ENCODE measurements at regions not wholly inside any gene's neighbourhood (a gene's known extent, or its start where the extent isn't known, plus 50 kb on each side); places are given as distances from the start of the nearest gene placed in this dataset.

DNA sequence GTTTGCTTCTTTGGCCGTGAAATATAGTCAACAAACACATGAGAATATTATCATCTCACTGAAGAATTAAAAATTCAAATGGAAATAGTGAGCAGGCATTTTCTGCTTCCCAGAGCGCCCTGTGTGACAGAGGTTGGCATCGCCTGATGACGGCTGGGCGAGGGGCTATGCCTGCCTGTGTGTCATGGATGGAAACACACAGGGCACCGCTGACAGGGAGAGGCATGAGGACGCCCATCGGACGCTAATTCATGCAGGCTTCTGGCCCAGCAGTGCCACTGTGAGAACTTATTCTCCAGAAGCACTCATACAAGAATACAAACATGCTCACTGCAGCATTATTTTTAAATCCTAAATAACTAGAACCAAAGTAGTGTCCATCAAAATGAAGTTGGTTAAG lies 61.4 kb upstream of the OTOS start:
- H3K27me3 ChIP-seq: no peaks in the 10 kb centered on the region
- no peak overlapping the region for H3K9ac ChIP-seq

DNA sequence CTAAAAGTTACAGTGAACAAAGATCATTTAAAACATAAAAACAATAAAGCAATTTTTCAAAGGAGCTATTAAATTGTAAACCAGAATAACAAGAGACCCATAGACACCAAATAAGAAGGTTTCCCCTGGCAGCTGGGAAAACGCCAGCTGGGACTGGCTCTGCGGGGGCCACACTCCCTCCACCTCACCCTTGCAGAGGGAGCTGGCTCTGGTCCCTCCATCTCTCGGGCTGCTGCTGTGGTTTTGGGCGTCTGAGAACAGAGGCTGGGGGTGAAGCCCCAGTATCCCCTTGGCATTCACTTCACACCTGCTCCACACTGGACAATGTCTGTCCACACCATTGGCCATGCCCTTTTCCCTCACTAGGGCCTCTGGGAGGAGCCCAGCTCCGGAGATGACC lies 62.1 kb upstream of the OTOS start:
- Histone ChIP-seq H3K4me2 (no peak overlapping the region), H4K20me1 (no peaks in the 10 kb centered on the region), H3K9me3 (replicated peaks in 1 of 11) (peaks cover 0 to 14% (median 7%) of the 10 kb centered on the region in 11 experiments; a peak in 11 of 22 replicates), H3K4me1 (peaks cover 8 to 17% (median 10%) of the 10 kb centered on the region in 10 experiments; a peak in 17 of 20 replicates), H3K36me3 (no peaks in the 10 kb centered on the region), H3K27me3 (no peaks in the 10 kb centered on the region), H3K9ac (no peak overlapping the region), H3K4me3 (no peak overlapping the region), H3K27ac (no peak overlapping the region)
- no peak for TF ChIP-seq Cebpa-rat (IDR thresholded peaks at IDR 0.05)

More for the DNA sequence above, 61.4 kb upstream of the OTOS start:
- Histone ChIP-seq H3K36me3 (no peaks in the 10 kb centered on the region), H3K4me3 (no peak overlapping the region), H3K27ac (no peak overlapping the region), H4K20me1 (no peaks in the 10 kb centered on the region), H3K4me1 (peaks cover 8 to 17% (median 10%) of the 10 kb centered on the region in 10 experiments; a peak in 17 of 20 replicates), H3K4me2 (no peak overlapping the region), H3K9me3 (replicated peaks in 1 of 11) (peaks cover 0 to 11% (median 6%) of the 10 kb centered on the region in 11 experiments; a peak in 9 of 22 replicates)
- TF ChIP-seq Cebpa-rat (IDR thresholded peaks at IDR 0.05): no peak

DNA sequence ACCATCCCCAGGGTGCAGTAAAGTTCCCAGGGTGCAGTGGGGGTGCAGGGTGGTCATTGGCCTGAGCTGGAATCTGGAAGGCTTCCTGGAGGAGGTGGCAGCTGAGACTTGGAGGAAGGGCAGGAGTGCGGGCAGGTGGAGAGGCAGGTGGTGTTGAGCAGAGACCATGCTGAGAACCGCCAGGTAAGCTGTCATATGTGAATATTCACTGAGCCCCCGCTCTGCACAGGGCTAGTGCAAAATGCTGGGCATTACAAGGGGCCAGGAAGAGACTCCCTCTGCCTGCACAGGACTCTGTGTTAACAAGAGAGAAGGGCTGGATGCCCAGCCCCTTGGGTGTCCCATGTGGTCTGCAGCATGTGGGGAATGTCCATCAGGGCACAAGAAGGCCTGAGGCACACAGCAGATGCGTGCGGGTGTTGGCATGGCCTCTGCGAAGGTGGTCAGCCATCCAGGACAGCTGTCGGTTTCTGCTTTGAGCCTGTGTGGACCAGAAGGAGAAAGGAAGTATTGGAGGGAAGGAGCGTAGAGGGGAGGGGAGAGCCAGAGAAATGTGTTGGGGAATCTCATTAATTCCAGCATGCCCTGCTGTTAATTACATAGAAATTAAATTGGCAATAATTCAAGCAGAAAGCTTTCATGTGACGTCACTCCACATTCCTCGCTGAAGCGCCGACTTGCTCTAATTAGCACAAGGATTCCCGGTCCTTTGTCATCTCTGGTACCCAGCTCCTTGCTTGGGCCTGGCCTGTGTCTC lies 62.8 kb upstream of the OTOS start:
- Histone ChIP-seq H3K9ac (no peak overlapping the region), H3K36me3 (no peaks in the 10 kb centered on the region), H3K27me3 (no peaks in the 10 kb centered on the region), H3K27ac (no peak overlapping the region), H3K9me3 (replicated peaks in 1 of 11) (peaks cover 0 to 16% (median 7%) of the 10 kb centered on the region in 11 experiments; a peak in 11 of 22 replicates), H3K4me2 (no peak overlapping the region), H4K20me1 (no peaks in the 10 kb centered on the region), H3K4me1 (peaks cover 8 to 17% (median 10%) of the 10 kb centered on the region in 10 experiments; a peak in 18 of 20 replicates), H3K4me3 (no peak overlapping the region)
- no peak for TF ChIP-seq Cebpa-rat (IDR thresholded peaks at IDR 0.05)

- Histone ChIP-seq H3K9ac (no peak overlapping the region), H3K27me3 (no peaks in the 10 kb centered on the region), H3K4me3 (no peak overlapping the region), H4K20me1 (no peaks in the 10 kb centered on the region), H3K36me3 (no peaks in the 10 kb centered on the region), H3K27ac (no peak overlapping the region), H3K4me2 (no peak overlapping the region), H3K4me1 (peaks cover 11 to 20% (median 14%) of the 10 kb centered on the region in 10 experiments; a peak in 18 of 20 replicates), H3K9me3 (replicated peaks in 1 of 11) (peaks cover 0 to 16% (median 7%) of the 10 kb centered on the region in 11 experiments; a peak in 11 of 22 replicates)
- TF ChIP-seq Cebpa-rat (IDR thresholded peaks at IDR 0.05): no peak
Observed at GRCh38 chr2:240203788-240204270, 63.4 kb upstream of the OTOS start.

DNA sequence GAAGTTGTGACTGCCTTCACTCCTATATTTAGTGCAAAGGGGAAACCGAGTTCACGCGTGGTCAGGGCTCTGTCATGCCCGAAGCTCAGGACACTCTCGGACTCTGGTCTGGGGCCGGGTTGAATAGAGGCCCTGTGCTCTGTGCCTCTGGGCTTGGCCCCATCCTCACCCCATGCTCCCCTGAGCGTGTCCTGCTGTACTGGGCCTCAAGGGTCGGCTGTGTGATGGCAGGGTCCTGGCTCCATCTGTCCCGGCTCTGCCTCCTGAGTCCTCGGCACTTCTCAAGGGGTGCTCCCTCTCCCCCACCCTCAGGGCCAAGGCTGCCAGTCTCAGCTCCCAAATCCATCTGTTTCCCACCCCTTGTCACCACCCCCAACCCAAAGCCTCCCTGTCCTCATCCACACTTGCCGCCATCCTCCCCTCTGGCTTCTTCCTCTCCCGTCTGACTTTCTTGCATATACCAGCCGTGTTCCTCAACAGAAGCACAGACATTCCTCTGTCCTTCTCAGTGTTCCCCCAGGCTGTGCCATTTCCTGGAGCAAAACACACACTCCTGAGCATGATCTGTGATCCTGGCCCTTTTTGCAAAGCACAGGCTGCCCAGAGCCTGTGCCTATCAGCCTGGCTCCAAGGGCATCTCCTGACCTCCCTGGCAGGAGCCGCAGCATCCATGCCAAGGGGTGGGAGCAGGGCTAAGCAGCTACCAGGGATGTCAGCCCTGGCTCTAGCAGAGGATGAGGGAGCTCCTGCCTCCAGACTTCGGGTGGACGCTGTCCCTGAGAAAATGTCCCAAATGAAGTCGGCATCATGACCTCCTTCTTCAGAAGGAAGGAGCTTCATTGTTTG lies 64.2 kb upstream of the OTOS start:
- H3K27me3 ChIP-seq: no peaks in the 10 kb centered on the region
- H3K4me2 ChIP-seq: peak overlapping the region in 9 of 11 experiments; percentile 6 to 62 (median 36); a peak in 13 of 22 replicates
- H3K4me3 ChIP-seq: no peak overlapping the region
- H3K27ac ChIP-seq: peak overlapping the region in 2 of 11 experiments; percentile 1 to 25; a peak in 2 of 22 replicates
- H3K9ac ChIP-seq: no peak overlapping the region
- no peaks in the 10 kb centered on the region for H3K36me3 ChIP-seq
- H3K4me1 ChIP-seq: peaks cover 11 to 24% (median 16%) of the 10 kb centered on the region in 10 experiments; a peak in 18 of 20 replicates
- H4K20me1 ChIP-seq: no peaks in the 10 kb centered on the region
- no peak for TF ChIP-seq Cebpa-rat (IDR thresholded peaks at IDR 0.05)
- peaks cover 0 to 16% (median 7%) of the 10 kb centered on the region in 11 experiments; a peak in 11 of 22 replicates for H3K9me3 ChIP-seq (replicated peaks in 1 of 11)

GRCh38 chr2:240205348-240205747 lies 64.9 kb upstream of the OTOS start:
- Histone ChIP-seq H3K9ac (no peak overlapping the region), H3K9me3 (replicated peaks in 1 of 11) (peaks cover 0 to 16% (median 7%) of the 10 kb centered on the region in 11 experiments; a peak in 11 of 22 replicates), H3K4me2 (peak overlapping the region in 9 of 11 experiments; percentile 6 to 62 (median 36); a peak in 13 of 22 replicates), H3K27ac (peak overlapping the region in 2 of 11 experiments; percentile 1 to 25; a peak in 2 of 22 replicates), H4K20me1 (no peaks in the 10 kb centered on the region), H3K4me1 (peaks cover 11 to 24% (median 17%) of the 10 kb centered on the region in 10 experiments; a peak in 18 of 20 replicates), H3K36me3 (no peaks in the 10 kb centered on the region), H3K27me3 (no peaks in the 10 kb centered on the region), H3K4me3 (no peak overlapping the region)
- no peak for TF ChIP-seq Cebpa-rat (IDR thresholded peaks at IDR 0.05)

- Histone ChIP-seq H3K36me3 (no peaks in the 10 kb centered on the region), H3K4me3 (no peak overlapping the region), H3K27me3 (no peaks in the 10 kb centered on the region), H3K4me1 (peaks cover 11 to 27% (median 19%) of the 10 kb centered on the region in 10 experiments; a peak in 18 of 20 replicates), H3K9me3 (replicated peaks in 1 of 11) (peaks cover 0 to 16% (median 7%) of the 10 kb centered on the region in 11 experiments; a peak in 11 of 22 replicates), H3K9ac (no peak overlapping the region), H3K27ac (no peak overlapping the region), H4K20me1 (no peaks in the 10 kb centered on the region), H3K4me2 (peak overlapping the region in 6 of 11 experiments; percentile 10 to 62 (median 37); a peak in 6 of 22 replicates)
- TF ChIP-seq Cebpa-rat (IDR thresholded peaks at IDR 0.05): no peak
Observed at GRCh38 chr2:240205772-240206171, 65.3 kb upstream of the OTOS start.

- Histone ChIP-seq H3K9me3 (replicated peaks in 1 of 11) (peaks cover 0 to 16% (median 7%) of the 10 kb centered on the region in 11 experiments; a peak in 11 of 22 replicates), H4K20me1 (0 out of 22 replicates have a peak, but pooled peaks cover 0 to 5% (median 0%) of the 10 kb centered on the region in 11 experiments), H3K36me3 (no peaks in the 10 kb centered on the region), H3K27me3 (no peaks in the 10 kb centered on the region), H3K4me3 (no peak overlapping the region), H3K4me1 (peaks cover 18 to 36% (median 27%) of the 10 kb centered on the region in 10 experiments), H3K27ac (no peak overlapping the region), H3K4me2 (no peak overlapping the region), H3K9ac (no peak overlapping the region)
- TF ChIP-seq Cebpa-rat (IDR thresholded peaks at IDR 0.05): no peak
Observed at GRCh38 chr2:240206630-240207029, 66.2 kb upstream of the OTOS start.

Data from BLaER1 treated with 17β-estradiol and CSF1 and Interleukin-3, amounts not matched to agents 10 nM and 100 nM (cell line).